Stimulated activated naive CD8-positive, alpha-beta T cell treated with anti-CD3 and anti-CD28 coated beads, Interleukin-15, Interleukin-2, amounts not matched to agents 100 ng/mL and 50 ng/mL, for 24 hours (primary cell): ENCODE measurements at regions not wholly inside any gene's neighbourhood (a gene's known extent, or its start where the extent isn't known, plus 50 kb on each side); places are given as distances from the start of the nearest gene placed in this dataset.
"Not testable (repeated sequence)": the region's sequence is repeated elsewhere in the genome, so short reads cannot be mapped to it uniquely, and the experiment has no call there.

Source experiments
- H3K27ac Mint-ChIP-seq: one replicate; pipeline ENCODE4 v1.8.0; 2021; ENCODE audit warnings: mild to moderate bottlenecking, mixed read lengths
- H3K27me3 Mint-ChIP-seq: one replicate; pipeline ENCODE4 v1.8.0; 2021; ENCODE audit warnings: mixed read lengths
- H3K36me3 Mint-ChIP-seq: one replicate; pipeline ENCODE4 v1.8.0; 2021; ENCODE audit warnings: low read depth, mixed read lengths
- H3K4me1 Mint-ChIP-seq: one replicate; pipeline ENCODE4 v1.8.0; 2021; ENCODE audit warnings: low read depth, mixed read lengths
- H3K4me3 Mint-ChIP-seq: one replicate; pipeline ENCODE4 v1.8.0; 2021; ENCODE audit warnings: mild to moderate bottlenecking, mixed read lengths
- H3K9me3 Mint-ChIP-seq: one replicate; pipeline ENCODE4 v1.8.0; 2021; ENCODE audit warnings: mixed read lengths

- Mint-ChIP-seq H3K27me3 (peaks cover 14% of the 10 kb centered on the region), H3K27ac (no peak overlapping the region), H3K9me3 (peaks cover 9% of the 10 kb centered on the region), H3K36me3 (no peaks in the 10 kb centered on the region), H3K4me1 (peaks cover 26% of the 10 kb centered on the region), H3K4me3 (no peak overlapping the region)
Measured at GRCh38 chr4:99763635-99764101, 53.0 kb upstream of the DAPP1 start.

- Mint-ChIP-seq H3K27ac (no peak overlapping the region), H3K36me3 (no peaks in the 10 kb centered on the region), H3K4me1 (peaks cover 26% of the 10 kb centered on the region), H3K4me3 (no peak overlapping the region), H3K9me3 (peaks cover 9% of the 10 kb centered on the region), H3K27me3 (peaks cover 14% of the 10 kb centered on the region)
Measured at GRCh38 chr4:99762728-99763127, 53.9 kb upstream of the DAPP1 start.

GRCh38 chr4:99759988-99760387 lies 56.6 kb upstream of the DAPP1 start:
- no peaks in the 10 kb centered on the region for H3K36me3 Mint-ChIP-seq
- peak overlapping the region; percentile 2 for H3K4me3 Mint-ChIP-seq
- H3K4me1 Mint-ChIP-seq: peaks cover 35% of the 10 kb centered on the region
- H3K9me3 Mint-ChIP-seq: peaks cover 9% of the 10 kb centered on the region
- H3K27ac Mint-ChIP-seq: no peak overlapping the region
- H3K27me3 Mint-ChIP-seq: peaks cover 14% of the 10 kb centered on the region

GRCh38 chr4:99759346-99759984 lies 57.2 kb upstream of the DAPP1 start:
- Mint-ChIP-seq H3K4me1 (peaks cover 35% of the 10 kb centered on the region), H3K9me3 (peaks cover 5% of the 10 kb centered on the region), H3K36me3 (no peaks in the 10 kb centered on the region), H3K27me3 (peaks cover 14% of the 10 kb centered on the region), H3K4me3 (peak overlapping the region; percentile 2), H3K27ac (no peak overlapping the region)

DNA sequence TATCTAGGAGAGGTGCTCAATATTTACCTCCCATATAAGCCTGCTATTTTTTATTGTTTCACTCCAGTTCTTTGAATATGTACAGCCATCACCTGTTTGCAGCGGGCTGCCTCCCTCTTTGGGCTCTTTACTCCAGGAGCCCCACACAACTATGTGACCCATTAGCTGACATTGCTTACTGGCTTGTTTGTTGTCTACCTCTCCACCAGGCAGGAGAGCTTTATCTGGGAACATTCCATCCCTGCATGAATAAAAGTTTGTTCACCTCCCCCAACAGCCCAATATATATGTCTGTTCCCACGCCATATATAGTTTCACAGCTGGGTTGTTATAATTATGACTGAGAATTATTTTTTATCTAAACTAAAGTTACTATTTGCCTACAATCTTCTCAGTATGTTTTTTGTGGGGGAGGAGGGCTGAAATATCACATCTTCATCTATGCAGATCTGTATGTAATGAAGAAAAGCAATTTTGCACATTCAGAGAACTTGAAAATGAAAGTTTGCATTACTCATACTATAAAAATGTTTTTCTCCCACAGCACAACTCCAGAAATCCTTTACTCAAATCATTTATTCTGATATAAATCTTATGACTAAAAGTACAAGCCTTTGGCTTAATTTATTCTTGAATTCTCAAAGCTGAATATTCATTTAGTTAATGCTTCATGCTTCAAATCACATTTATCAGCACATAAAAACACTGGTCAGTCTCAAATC lies 61.2 kb upstream of the DAPP1 start:
- no peaks in the 10 kb centered on the region for H3K9me3 Mint-ChIP-seq
- no peak overlapping the region for H3K27ac Mint-ChIP-seq
- peaks cover 5% of the 10 kb centered on the region for H3K27me3 Mint-ChIP-seq
- H3K4me3 Mint-ChIP-seq: no peak overlapping the region
- H3K4me1 Mint-ChIP-seq: peaks cover 22% of the 10 kb centered on the region
- H3K36me3 Mint-ChIP-seq: no peaks in the 10 kb centered on the region

- Mint-ChIP-seq H3K4me3 (no peak overlapping the region), H3K27me3 (peaks cover 5% of the 10 kb centered on the region), H3K9me3 (no peaks in the 10 kb centered on the region), H3K27ac (no peak overlapping the region), H3K4me1 (peaks cover 16% of the 10 kb centered on the region), H3K36me3 (no peaks in the 10 kb centered on the region)
Measured at GRCh38 chr4:99754756-99755155, 61.9 kb upstream of the DAPP1 start.

DNA sequence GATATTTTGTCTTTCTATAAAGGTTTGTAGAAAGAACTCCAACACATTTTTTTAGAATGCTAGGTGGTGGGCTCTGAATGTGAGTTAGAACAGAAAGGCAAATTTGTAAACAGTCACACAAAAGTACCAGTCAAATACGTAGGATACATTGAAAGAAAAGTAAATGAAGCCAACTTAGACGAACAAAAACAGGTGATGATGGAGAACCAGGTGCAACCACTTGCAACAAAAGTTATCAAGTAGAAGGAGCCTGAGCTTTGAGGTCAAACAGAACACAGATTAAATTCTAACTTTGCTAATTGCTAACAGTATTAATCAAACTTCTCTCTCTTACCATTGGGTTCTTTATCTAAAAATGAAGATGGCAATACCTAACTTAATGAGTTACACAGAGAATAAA lies 62.7 kb upstream of the DAPP1 start:
- H3K36me3 Mint-ChIP-seq: no peaks in the 10 kb centered on the region
- H3K9me3 Mint-ChIP-seq: no peaks in the 10 kb centered on the region
- H3K27me3 Mint-ChIP-seq: no peaks in the 10 kb centered on the region
- H3K4me1 Mint-ChIP-seq: peaks cover 9% of the 10 kb centered on the region
- H3K4me3 Mint-ChIP-seq: no peak overlapping the region
- no peak overlapping the region for H3K27ac Mint-ChIP-seq

- no peak overlapping the region for H3K27ac Mint-ChIP-seq
- no peaks in the 10 kb centered on the region for H3K4me1 Mint-ChIP-seq
- peaks cover 11% of the 10 kb centered on the region for H3K27me3 Mint-ChIP-seq
- no peaks in the 10 kb centered on the region for H3K36me3 Mint-ChIP-seq
- H3K4me3 Mint-ChIP-seq: no peak overlapping the region
- H3K9me3 Mint-ChIP-seq: no peaks in the 10 kb centered on the region
Measured at GRCh38 chr4:99749445-99750391, 66.9 kb upstream of the DAPP1 start.

DNA sequence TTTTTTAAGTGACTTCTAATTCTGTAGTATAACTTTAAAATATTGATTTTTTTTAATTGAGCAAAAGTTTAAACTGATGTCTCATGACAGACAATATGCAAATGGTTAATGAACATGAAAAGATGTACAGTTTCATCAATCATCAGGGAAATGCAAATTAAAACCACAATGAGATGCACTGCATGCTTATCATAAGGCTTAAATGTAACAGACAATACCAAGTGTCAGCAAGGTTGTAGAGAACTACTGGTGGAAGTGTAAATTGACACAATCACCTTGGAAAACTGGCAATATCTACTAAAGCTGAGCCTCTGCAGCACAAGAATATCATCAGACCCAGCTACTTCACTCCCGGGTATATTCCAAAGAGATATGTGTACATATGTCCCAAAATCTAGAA lies 70.2 kb upstream of the DAPP1 start:
- H3K4me3 Mint-ChIP-seq: no peak overlapping the region
- H3K27ac Mint-ChIP-seq: no peak overlapping the region
- H3K36me3 Mint-ChIP-seq: no peaks in the 10 kb centered on the region
- H3K4me1 Mint-ChIP-seq: no peaks in the 10 kb centered on the region
- H3K27me3 Mint-ChIP-seq: peaks cover 15% of the 10 kb centered on the region
- H3K9me3 Mint-ChIP-seq: no peaks in the 10 kb centered on the region

DNA sequence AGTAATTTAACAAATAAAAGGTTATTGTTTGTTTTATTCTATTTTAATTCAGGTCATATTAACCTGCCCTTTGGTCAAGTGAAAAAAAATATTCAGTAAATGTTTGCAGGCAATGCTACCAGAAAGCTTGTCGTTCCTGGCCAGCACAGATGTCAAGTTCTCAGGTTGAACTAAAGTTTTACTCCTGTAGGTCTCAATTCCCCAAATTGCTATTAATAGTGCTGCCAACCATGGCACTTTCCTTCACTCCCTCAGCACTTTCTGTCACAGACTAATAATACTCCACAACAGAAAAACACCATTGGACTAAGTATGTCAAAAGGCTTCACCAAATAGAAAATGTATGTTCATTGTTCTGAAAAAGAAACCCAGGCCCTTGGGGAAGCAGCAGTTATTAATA lies 79.2 kb upstream of the C4orf54 start:
- H3K4me1 Mint-ChIP-seq: no peaks in the 10 kb centered on the region
- no peak overlapping the region for H3K4me3 Mint-ChIP-seq
- H3K36me3 Mint-ChIP-seq: no peaks in the 10 kb centered on the region
- H3K27ac Mint-ChIP-seq: no peak overlapping the region
- H3K9me3 Mint-ChIP-seq: peaks cover 13% of the 10 kb centered on the region
- peaks cover 23% of the 10 kb centered on the region for H3K27me3 Mint-ChIP-seq

DNA sequence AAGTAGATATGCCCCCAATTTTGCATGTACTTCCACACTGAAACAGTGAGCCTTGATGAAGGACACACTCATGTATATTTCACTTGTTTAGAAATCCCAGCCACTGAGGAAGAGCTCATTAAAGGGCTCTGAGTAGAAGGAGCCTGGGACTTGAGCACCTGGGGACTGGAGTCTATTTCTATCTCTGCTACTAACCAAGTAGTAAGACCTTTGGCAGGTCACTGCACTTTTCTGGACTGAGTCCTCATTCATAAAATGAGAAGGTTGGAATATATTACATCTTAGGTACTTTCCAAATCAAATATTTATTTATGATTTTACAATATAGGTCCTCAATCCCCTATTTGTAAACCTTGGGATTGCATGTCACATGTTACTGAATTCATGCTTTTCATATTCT lies 78.2 kb upstream of the C4orf54 start:
- H3K4me3 Mint-ChIP-seq: no peak overlapping the region
- H3K27me3 Mint-ChIP-seq: peaks cover 23% of the 10 kb centered on the region
- no peaks in the 10 kb centered on the region for H3K36me3 Mint-ChIP-seq
- H3K4me1 Mint-ChIP-seq: no peaks in the 10 kb centered on the region
- no peak overlapping the region for H3K27ac Mint-ChIP-seq
- peaks cover 13% of the 10 kb centered on the region for H3K9me3 Mint-ChIP-seq

DNA sequence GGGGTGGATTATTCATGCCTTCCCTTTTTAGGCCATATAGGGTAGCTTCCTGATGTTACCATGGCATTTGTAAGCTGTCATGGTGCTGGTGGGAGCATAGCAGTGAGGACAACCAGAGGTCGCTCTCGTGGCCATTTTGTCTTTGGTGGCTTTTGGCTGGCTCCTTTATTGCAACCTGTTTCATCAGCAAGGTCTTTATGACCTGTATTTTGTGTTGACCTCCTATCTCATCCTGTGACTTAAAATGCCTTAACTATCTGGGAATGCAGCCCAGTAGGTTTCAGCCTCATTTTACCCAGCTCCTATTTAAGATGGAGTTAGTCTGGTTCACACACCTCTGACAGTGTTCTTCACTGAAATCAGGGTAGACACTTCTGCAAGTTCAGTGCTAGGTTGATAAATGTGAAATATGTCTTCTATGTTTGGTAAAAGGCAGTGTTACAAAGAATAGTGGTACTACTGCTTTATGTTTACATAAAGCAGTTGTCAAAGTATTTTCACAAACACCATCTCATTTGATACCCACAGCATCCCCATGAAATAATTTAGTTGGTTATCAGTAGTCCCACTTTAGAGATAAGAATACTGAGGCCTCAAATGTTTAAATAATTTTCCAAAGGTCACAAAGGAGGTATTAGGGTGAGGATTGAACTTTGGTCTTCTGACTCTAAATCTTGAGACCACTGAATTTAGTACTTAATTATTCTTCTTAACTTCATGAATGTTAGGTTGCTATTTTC lies 77.1 kb upstream of the C4orf54 start:
- H3K4me1 Mint-ChIP-seq: no peaks in the 10 kb centered on the region
- H3K27ac Mint-ChIP-seq: no peak overlapping the region
- H3K9me3 Mint-ChIP-seq: peaks cover 9% of the 10 kb centered on the region
- no peaks in the 10 kb centered on the region for H3K36me3 Mint-ChIP-seq
- H3K4me3 Mint-ChIP-seq: no peak overlapping the region
- H3K27me3 Mint-ChIP-seq: peaks cover 18% of the 10 kb centered on the region

DNA sequence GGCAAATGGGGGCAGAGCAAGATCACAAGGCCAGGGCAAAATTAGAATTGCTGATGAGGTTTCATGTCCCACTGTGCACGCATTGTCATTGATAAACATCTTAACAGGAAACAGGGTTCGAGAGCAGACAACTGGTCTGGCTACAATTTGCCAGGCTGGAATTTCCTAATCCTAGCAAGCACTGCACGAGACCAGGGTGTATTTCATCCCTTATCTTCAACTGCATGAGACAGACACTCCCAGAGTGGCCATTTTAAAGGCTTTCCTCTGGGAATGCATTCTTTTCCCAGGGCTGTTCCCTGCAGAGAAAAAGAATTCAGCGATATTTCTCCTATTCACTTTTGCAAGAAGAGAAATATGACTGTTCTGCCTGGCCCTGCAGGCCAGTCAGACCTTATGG lies 75.8 kb upstream of the C4orf54 start:
- H3K27ac Mint-ChIP-seq, H3K4me1 Mint-ChIP-seq, H3K36me3 Mint-ChIP-seq, H3K9me3 Mint-ChIP-seq, H3K4me3 Mint-ChIP-seq: not testable (repeated sequence)
- H3K27me3 Mint-ChIP-seq: peaks cover 14% of the 10 kb centered on the region

DNA sequence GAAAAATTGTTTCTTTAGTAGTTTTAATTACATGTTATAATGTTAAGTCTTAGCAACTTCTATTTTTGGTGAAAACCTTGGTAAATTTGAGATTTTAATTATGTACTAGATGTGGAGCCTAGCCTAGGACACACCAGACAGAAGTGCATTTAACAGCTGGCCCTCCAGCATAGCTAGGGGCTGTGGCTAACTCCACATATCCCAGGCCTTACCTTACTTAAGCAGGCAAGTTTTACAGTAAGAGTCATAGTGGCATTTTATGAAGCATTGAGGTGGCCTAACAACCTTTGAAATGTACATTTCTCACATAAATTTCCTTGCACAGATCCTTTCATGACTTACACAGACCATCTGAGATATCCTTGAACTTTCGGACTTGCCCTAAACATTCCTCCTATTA lies 71.6 kb upstream of the C4orf54 start:
- H3K4me1 Mint-ChIP-seq: no peaks in the 10 kb centered on the region
- H3K27ac Mint-ChIP-seq: no peak overlapping the region
- no peak overlapping the region for H3K4me3 Mint-ChIP-seq
- H3K36me3 Mint-ChIP-seq: no peaks in the 10 kb centered on the region
- peaks cover 4% of the 10 kb centered on the region for H3K9me3 Mint-ChIP-seq
- H3K27me3 Mint-ChIP-seq: peaks cover 7% of the 10 kb centered on the region
